OCI-LY1 (cell line): ENCODE measurements at regions not wholly inside any gene's neighbourhood (a gene's known extent, or its start where the extent isn't known, plus 50 kb on each side); places are given as distances from the start of the nearest gene placed in this dataset.

Experiments
- CTCF ChIP-seq: fragments of 200-600 bp; sonication (generic), shearing (Covaris generic); IDR thresholded peaks from 2 replicates; pipeline ENCODE4 v1.5.1; 2017; ENCODE audit warnings: mild to moderate bottlenecking, antibody characterized with exemption, low read length, moderate library complexity, mixed read lengths
- EZH2 ChIP-seq: fragments of 200-600 bp; sonication (generic), shearing (Covaris generic); IDR thresholded peaks from 2 replicates; pipeline ENCODE4 v1.8.0; 2017; ENCODE audit warnings: borderline replicate concordance, mixed run types, mild to moderate bottlenecking, antibody characterized with exemption, low read length, moderate library complexity, mixed read lengths

- TF ChIP-seq CTCF (no peak), EZH2 (no peak)
Observed at GRCh38 chr4:145338568-145338967, 143.1 kb upstream of the SMAD1 start.
